Neural progenitor cell (in vitro differentiated cells): ENCODE measurements at regions not wholly inside any gene's neighbourhood (a gene's known extent, or its start where the extent isn't known, plus 50 kb on each side); places are given as distances from the start of the nearest gene placed in this dataset.

Experiments
- DNase-seq: peaks from one replicate; pipeline ENCODE4 v3.0.0-alpha.2; 2016; ENCODE audit warnings: low spot score
- H2AFZ ChIP-seq: fragments of 200-600 bp; sonication (generic); replicated peaks from 2 replicates; pipeline ENCODE4 v1.6.1; 2016; ENCODE audit warnings: antibody characterized with exemption
- H3F3A ChIP-seq: fragments of 200-600 bp; sonication (generic); 2 replicates; pipeline ENCODE4 v1.6.1; 2016; ENCODE audit warnings: antibody characterized with exemption, low read depth
- H3K27ac ChIP-seq: fragments of 200-600 bp; sonication (generic); 2 replicates; pipeline ENCODE4 v1.5.1; 2016; ENCODE audit warnings: mild to moderate bottlenecking
- H3K27me3 ChIP-seq: fragments of 200-600 bp; sonication (generic); 2 replicates; pipeline ENCODE4 v1.6.1; 2016; ENCODE audit warnings: mild to moderate bottlenecking, moderate library complexity
- H3K36me3 ChIP-seq: fragments of 200-600 bp; sonication (generic); 2 replicates; pipeline ENCODE4 v1.5.1; 2016
- H3K4me1 ChIP-seq: fragments of 200-600 bp; sonication (generic); 2 replicates; pipeline ENCODE4 v1.6.1; 2016; ENCODE audit warnings: mixed run types
- H3K4me2 ChIP-seq: fragments of 200-600 bp; sonication (generic); 2 replicates; pipeline ENCODE4 v1.6.1; 2016
- H3K4me3 ChIP-seq: fragments of 200-600 bp; sonication (generic); 2 replicates; pipeline ENCODE4 v1.5.1; 2016
- H3K79me2 ChIP-seq: fragments of 200-600 bp; sonication (generic); 2 replicates; pipeline ENCODE4 v1.6.1; 2016; ENCODE audit warnings: low read depth
- H3K9ac ChIP-seq: fragments of 200-600 bp; sonication (generic); 2 replicates; pipeline ENCODE4 v1.6.1; 2016
- H3K9me3 ChIP-seq: fragments of 200-600 bp; sonication (generic); 2 replicates; pipeline ENCODE4 v1.5.1; 2016; ENCODE audit warnings: low read depth
- H4K20me1 ChIP-seq: fragments of 200-600 bp; sonication (generic); 2 replicates; pipeline ENCODE4 v1.6.1; 2016; ENCODE audit warnings: low read depth
- H3K27ac Mint-ChIP-seq: 3 replicates; pipeline ENCODE4 v1.8.0; 2021; ENCODE audit warnings: mixed read lengths
- H3K27me3 Mint-ChIP-seq: 2 replicates; pipeline ENCODE4 v1.8.0; 2022; ENCODE audit warnings: low read depth, mild to moderate bottlenecking, inconsistent platforms, moderate library complexity, mixed read lengths; ENCODE audit not compliant: insufficient read depth
- H3K36me3 Mint-ChIP-seq: 3 replicates; pipeline ENCODE4 v1.8.0; 2021; ENCODE audit warnings: mixed read lengths
- H3K4me1 Mint-ChIP-seq: 3 replicates; pipeline ENCODE4 v1.8.0; 2021; ENCODE audit warnings: mixed read lengths
- H3K4me3 Mint-ChIP-seq: 3 replicates; pipeline ENCODE4 v1.8.0; 2021; ENCODE audit warnings: mild to moderate bottlenecking, moderate library complexity, mixed read lengths
- H3K9me3 Mint-ChIP-seq: 3 replicates; pipeline ENCODE4 v1.8.0; 2020; ENCODE audit warnings: mixed read lengths
- CTCF ChIP-seq: fragments of 200-600 bp; sonication (generic); IDR thresholded peaks from 2 replicates; pipeline ENCODE4 v1.5.1; 2017; ENCODE audit warnings: antibody characterized with exemption, mild to moderate bottlenecking
- EZH2 ChIP-seq: fragments of 200-600 bp; sonication (generic); IDR thresholded peaks from 2 replicates; pipeline ENCODE4 v1.6.1; 2017; ENCODE audit warnings: antibody characterized with exemption, mild to moderate bottlenecking, moderate library complexity
- EZH2phosphoT487 ChIP-seq: fragments of 200-600 bp; sonication (generic); IDR thresholded peaks from 2 replicates; pipeline ENCODE4 v1.6.1; 2017; ENCODE audit warnings: antibody characterized with exemption

DNA sequence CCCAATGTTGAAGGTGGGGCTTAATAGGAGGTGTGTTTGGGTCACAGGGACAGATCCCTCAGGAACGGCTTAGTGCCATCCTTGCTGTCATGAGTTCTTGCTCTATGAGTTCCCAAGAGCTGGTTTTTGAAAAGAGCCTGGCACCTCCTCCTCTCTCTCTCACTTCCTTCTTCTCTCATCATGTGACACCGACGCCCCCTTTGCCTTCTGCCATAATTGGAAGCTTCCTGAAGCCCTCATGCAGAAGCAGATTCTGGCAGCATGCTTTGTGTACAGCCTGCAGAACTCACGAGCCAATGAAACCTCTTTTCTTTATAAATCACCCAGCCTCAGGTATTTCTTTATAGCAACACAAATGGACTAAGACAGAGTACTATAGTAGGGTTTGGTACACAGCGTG, 100.4 kb upstream of the SH3BP4 start:
- Mint-ChIP-seq H3K9me3 (peaks cover 10% of the 10 kb centered on the region), H3K27ac (no peak overlapping the region), H3K27me3 (peaks cover 7% of the 10 kb centered on the region), H3K4me3 (no peak overlapping the region), H3K36me3 (peaks cover 1% of the 10 kb centered on the region), H3K4me1 (peaks cover 22% of the 10 kb centered on the region)
- Histone ChIP-seq H3K9me3 (no peaks in the 10 kb centered on the region), H2AFZ (no peak overlapping the region), H3K27me3 (no peaks in the 10 kb centered on the region), H3K79me2 (no peaks in the 10 kb centered on the region), H3K4me3 (no peak overlapping the region), H3F3A (peaks cover 5% of the 10 kb centered on the region), H3K27ac (no peak overlapping the region), H3K36me3 (no peaks in the 10 kb centered on the region), H3K4me1 (peaks cover 12% of the 10 kb centered on the region), H3K4me2 (no peak overlapping the region), H3K9ac (no peak overlapping the region), H4K20me1 (no peaks in the 10 kb centered on the region)
- no peak for DNase-seq
- TF ChIP-seq EZH2phosphoT487 (no peak), CTCF (no peak), EZH2 (no peak)

- H3K27me3 Mint-ChIP-seq, result peaks cover 6% of the 10 kb centered on the region
- H3K27me3 ChIP-seq, result no peaks in the 10 kb centered on the region
- no peak overlapping the region for H3K9ac ChIP-seq
- H3K9me3 Mint-ChIP-seq, result peaks cover 10% of the 10 kb centered on the region
- no peak overlapping the region for H3K4me3 ChIP-seq
- no peaks in the 10 kb centered on the region for H4K20me1 ChIP-seq
- DNase-seq, result no peak
- H3K27ac ChIP-seq, result no peak overlapping the region
- H3K36me3 ChIP-seq, result no peaks in the 10 kb centered on the region
- H3K79me2 ChIP-seq, result no peaks in the 10 kb centered on the region
- no peak overlapping the region for H3K27ac Mint-ChIP-seq
- TF ChIP-seq CTCF, result no peak
- no peak for TF ChIP-seq EZH2
- no peak overlapping the region for H3K4me3 Mint-ChIP-seq
- H3K9me3 ChIP-seq, result no peaks in the 10 kb centered on the region
- H3K4me1 Mint-ChIP-seq, result peaks cover 26% of the 10 kb centered on the region
- H3F3A ChIP-seq, result peaks cover 5% of the 10 kb centered on the region
- no peak overlapping the region for H3K4me2 ChIP-seq
- no peak overlapping the region for H2AFZ ChIP-seq
- peaks cover 1% of the 10 kb centered on the region for H3K36me3 Mint-ChIP-seq
- H3K4me1 ChIP-seq, result peaks cover 17% of the 10 kb centered on the region
Measured at GRCh38 chr2:234850818-234851217, 101.0 kb upstream of the SH3BP4 start.

DNA sequence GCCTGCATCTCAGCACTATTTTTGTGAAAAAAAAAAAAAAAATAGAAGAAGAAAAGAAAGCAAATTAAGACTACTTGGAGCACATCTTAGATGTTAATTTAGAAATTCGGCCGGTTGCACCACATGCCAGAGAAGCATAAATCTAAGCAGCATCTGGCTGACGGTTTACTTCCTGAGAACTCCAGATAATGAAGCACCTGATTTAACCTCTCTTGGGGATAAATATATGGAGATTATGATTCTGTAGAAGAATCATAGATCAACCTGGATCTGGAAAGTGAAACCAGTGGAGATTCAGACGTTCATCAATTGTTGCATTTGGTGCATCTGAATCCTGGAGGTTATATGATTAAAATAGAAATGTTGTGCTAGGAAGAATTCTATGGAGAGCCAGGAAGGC, 102.1 kb upstream of the SH3BP4 start:
- peaks cover 1% of the 10 kb centered on the region for H3K36me3 Mint-ChIP-seq
- peaks cover 10% of the 10 kb centered on the region for H3K9me3 Mint-ChIP-seq
- Histone ChIP-seq H3K4me1 (peaks cover 17% of the 10 kb centered on the region), H3K4me2 (no peak overlapping the region), H2AFZ (no peak overlapping the region), H4K20me1 (no peaks in the 10 kb centered on the region), H3K79me2 (no peaks in the 10 kb centered on the region), H3K9me3 (no peaks in the 10 kb centered on the region), H3K27me3 (no peaks in the 10 kb centered on the region), H3K27ac (no peak overlapping the region), H3K4me3 (no peak overlapping the region), H3K9ac (no peak overlapping the region), H3K36me3 (no peaks in the 10 kb centered on the region), H3F3A (peaks cover 5% of the 10 kb centered on the region)
- peaks cover 6% of the 10 kb centered on the region for H3K27me3 Mint-ChIP-seq
- H3K4me3 Mint-ChIP-seq, result no peak overlapping the region
- peaks cover 26% of the 10 kb centered on the region for H3K4me1 Mint-ChIP-seq
- H3K27ac Mint-ChIP-seq, result no peak overlapping the region
- DNase-seq, result no peak
- no peak for TF ChIP-seq EZH2phosphoT487

DNA sequence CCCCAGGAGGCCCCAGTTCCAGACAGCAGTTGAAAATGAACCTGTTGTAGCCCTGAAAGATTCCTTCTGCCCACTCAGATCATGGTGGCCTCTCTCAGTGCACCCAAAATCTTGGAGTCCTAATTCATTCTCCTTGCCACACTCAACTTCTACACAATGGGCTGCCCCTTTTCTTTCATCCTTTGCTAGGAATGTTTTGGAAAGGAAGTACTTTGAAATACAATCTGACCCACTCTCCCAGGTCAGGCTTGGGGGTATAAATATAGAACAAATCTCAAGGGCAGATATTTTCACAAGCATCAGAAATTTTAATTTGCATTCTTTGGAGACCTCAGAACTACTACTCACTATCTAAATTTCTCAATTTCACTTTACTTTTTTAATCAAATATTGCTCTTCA, 103.2 kb upstream of the SH3BP4 start:
- no peak overlapping the region for H3K4me2 ChIP-seq
- H2AFZ ChIP-seq, result no peak overlapping the region
- no peak overlapping the region for H3K9ac ChIP-seq
- H3F3A ChIP-seq, result peaks cover 5% of the 10 kb centered on the region
- Mint-ChIP-seq H3K27me3 (peaks cover 4% of the 10 kb centered on the region), H3K4me1 (peaks cover 26% of the 10 kb centered on the region), H3K36me3 (no peaks in the 10 kb centered on the region), H3K9me3 (peaks cover 7% of the 10 kb centered on the region), H3K4me3 (no peak overlapping the region), H3K27ac (no peak overlapping the region)
- H3K79me2 ChIP-seq, result no peaks in the 10 kb centered on the region
- no peak overlapping the region for H3K27ac ChIP-seq
- H3K4me1 ChIP-seq, result peaks cover 17% of the 10 kb centered on the region
- no peaks in the 10 kb centered on the region for H4K20me1 ChIP-seq
- no peak for DNase-seq
- no peaks in the 10 kb centered on the region for H3K27me3 ChIP-seq
- H3K36me3 ChIP-seq, result no peaks in the 10 kb centered on the region
- TF ChIP-seq EZH2 (no peak), CTCF (no peak), EZH2phosphoT487 (no peak)
- no peaks in the 10 kb centered on the region for H3K9me3 ChIP-seq
- no peak overlapping the region for H3K4me3 ChIP-seq
